ENCODE measurements at regions not wholly inside any gene's neighbourhood (a gene's known extent, or its start where the extent isn't known, plus 50 kb on each side); places are given as distances from the start of the nearest gene placed in this dataset.
"Not testable (repeated sequence)": the region's sequence is repeated elsewhere in the genome, so short reads cannot be mapped to it uniquely, and the experiment has no call there.

DNA sequence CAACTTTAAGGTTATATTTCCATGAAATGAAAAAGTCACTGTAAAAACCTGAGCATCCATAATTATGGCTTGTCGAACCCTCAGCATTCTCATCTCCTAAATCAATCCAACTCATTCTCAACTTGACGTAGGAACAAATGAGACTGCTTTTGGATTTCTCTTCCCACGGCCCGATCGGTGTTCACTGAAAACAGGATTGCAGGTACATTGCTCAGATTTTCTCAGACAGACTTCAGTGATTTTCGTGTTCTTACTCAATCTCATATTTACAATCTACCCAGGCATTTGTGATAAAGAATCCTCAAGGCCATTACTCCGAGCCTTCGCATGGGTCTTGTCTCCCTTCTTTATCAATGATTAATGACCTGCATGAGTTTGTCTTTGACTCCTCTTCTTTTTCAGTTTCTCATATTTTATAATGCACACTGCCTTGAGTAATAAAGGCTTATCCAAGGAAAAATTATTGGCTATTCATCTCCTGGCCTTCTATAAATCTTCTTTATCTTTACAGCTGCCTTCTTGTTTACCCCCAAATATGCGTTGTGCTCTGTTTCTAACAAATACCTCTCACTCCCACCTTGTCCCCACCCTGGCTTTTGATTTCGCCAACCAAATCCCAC, 90.4 kb upstream of the MYO3A start:
- Mint-ChIP-seq H3K36me3 (ENCODE audit: unreplicated experiment) (peaks cover 8% of the 10 kb centered on the region), H3K9me3 (ENCODE audit: unreplicated experiment) (peaks cover 5% of the 10 kb centered on the region), H3K27ac (ENCODE audit: unreplicated experiment) (no peak overlapping the region), H3K4me1 (ENCODE audit: low read depth, unreplicated experiment) (no peaks in the 10 kb centered on the region), H3K4me3 (ENCODE audit: unreplicated experiment) (no peak overlapping the region), H3K27me3 (ENCODE audit: unreplicated experiment) (no peaks in the 10 kb centered on the region)
- TF ChIP-seq, protein P1, sequence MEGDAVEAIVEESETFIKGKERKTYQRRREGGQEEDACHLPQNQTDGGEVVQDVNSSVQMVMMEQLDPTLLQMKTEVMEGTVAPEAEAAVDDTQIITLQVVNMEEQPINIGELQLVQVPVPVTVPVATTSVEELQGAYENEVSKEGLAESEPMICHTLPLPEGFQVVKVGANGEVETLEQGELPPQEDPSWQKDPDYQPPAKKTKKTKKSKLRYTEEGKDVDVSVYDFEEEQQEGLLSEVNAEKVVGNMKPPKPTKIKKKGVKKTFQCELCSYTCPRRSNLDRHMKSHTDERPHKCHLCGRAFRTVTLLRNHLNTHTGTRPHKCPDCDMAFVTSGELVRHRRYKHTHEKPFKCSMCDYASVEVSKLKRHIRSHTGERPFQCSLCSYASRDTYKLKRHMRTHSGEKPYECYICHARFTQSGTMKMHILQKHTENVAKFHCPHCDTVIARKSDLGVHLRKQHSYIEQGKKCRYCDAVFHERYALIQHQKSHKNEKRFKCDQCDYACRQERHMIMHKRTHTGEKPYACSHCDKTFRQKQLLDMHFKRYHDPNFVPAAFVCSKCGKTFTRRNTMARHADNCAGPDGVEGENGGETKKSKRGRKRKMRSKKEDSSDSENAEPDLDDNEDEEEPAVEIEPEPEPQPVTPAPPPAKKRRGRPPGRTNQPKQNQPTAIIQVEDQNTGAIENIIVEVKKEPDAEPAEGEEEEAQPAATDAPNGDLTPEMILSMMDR (IDR thresholded peaks at IDR 0.05; ENCODE audit: partially characterized antibody, unreplicated experiment) = no peak
- DNase-seq = no peak

GRCh38 chr10:25844716-25845115, 89.3 kb upstream of the MYO3A start:
- not testable (repeated sequence) for H3K4me3 Mint-ChIP-seq (ENCODE audit: unreplicated experiment); DNase-seq; H3K27ac Mint-ChIP-seq (ENCODE audit: unreplicated experiment); H3K4me1 Mint-ChIP-seq (ENCODE audit: low read depth, unreplicated experiment); H3K27me3 Mint-ChIP-seq (ENCODE audit: unreplicated experiment); H3K9me3 Mint-ChIP-seq (ENCODE audit: unreplicated experiment)
- peaks cover 10% of the 10 kb centered on the region for H3K36me3 Mint-ChIP-seq (ENCODE audit: unreplicated experiment)

- Mint-ChIP-seq H3K9me3 (ENCODE audit: unreplicated experiment) (peaks cover 3% of the 10 kb centered on the region), H3K4me1 (ENCODE audit: low read depth, unreplicated experiment) (no peaks in the 10 kb centered on the region), H3K27ac (ENCODE audit: unreplicated experiment) (no peak overlapping the region), H3K36me3 (ENCODE audit: unreplicated experiment) (peaks cover 10% of the 10 kb centered on the region), H3K4me3 (ENCODE audit: unreplicated experiment) (no peak overlapping the region), H3K27me3 (ENCODE audit: unreplicated experiment) (no peaks in the 10 kb centered on the region)
- DNase-seq = no peak
- TF ChIP-seq, protein P1 (IDR thresholded peaks at IDR 0.05; ENCODE audit: partially characterized antibody, unreplicated experiment) = no peak
Measured at GRCh38 chr10:25849268-25849667, 84.8 kb upstream of the MYO3A start.

GRCh38 chr10:25849988-25850387, 84.0 kb upstream of the MYO3A start:
- TF ChIP-seq, protein P1 (IDR thresholded peaks at IDR 0.05; ENCODE audit: partially characterized antibody, unreplicated experiment) = no peak
- Mint-ChIP-seq H3K27ac (ENCODE audit: unreplicated experiment) (no peak overlapping the region), H3K36me3 (ENCODE audit: unreplicated experiment) (peaks cover 10% of the 10 kb centered on the region), H3K4me3 (ENCODE audit: unreplicated experiment) (no peak overlapping the region), H3K27me3 (ENCODE audit: unreplicated experiment) (no peaks in the 10 kb centered on the region), H3K9me3 (ENCODE audit: unreplicated experiment) (peaks cover 3% of the 10 kb centered on the region), H3K4me1 (ENCODE audit: low read depth, unreplicated experiment) (no peaks in the 10 kb centered on the region)
- DNase-seq = no peak

GRCh38 chr10:25851548-25851947, 82.5 kb upstream of the MYO3A start:
- DNase-seq = no peak
- Mint-ChIP-seq H3K27me3 (ENCODE audit: unreplicated experiment) (no peaks in the 10 kb centered on the region), H3K36me3 (ENCODE audit: unreplicated experiment) (peaks cover 10% of the 10 kb centered on the region), H3K4me3 (ENCODE audit: unreplicated experiment) (no peak overlapping the region), H3K27ac (ENCODE audit: unreplicated experiment) (no peak overlapping the region), H3K4me1 (ENCODE audit: low read depth, unreplicated experiment) (no peaks in the 10 kb centered on the region), H3K9me3 (ENCODE audit: unreplicated experiment) (peaks cover 3% of the 10 kb centered on the region)
- TF ChIP-seq, protein P1 (IDR thresholded peaks at IDR 0.05; ENCODE audit: partially characterized antibody, unreplicated experiment) = no peak

Data from glutamatergic neuron (in vitro differentiated cells).